Sigmoid colon (tissue), 3 donors: ENCODE measurements at regions not wholly inside any gene's neighbourhood (a gene's known extent, or its start where the extent isn't known, plus 50 kb on each side); places are given as distances from the start of the nearest gene placed in this dataset.

ENCODE experiments used
- POLR2A ChIP-seq, 2 donors: fragments of 450-650 bp; IDR thresholded peaks; one replicate each; pipeline ENCODE4 v1.6.1; 2016; ENCODE audit warnings: antibody characterized with exemption in 2 of 2, mild to moderate bottlenecking in 2 of 2, moderate library complexity in 2 of 2
- TF ChIP-seq, protein P1 (sequence below), 4 experiments: fragments of 450-650 bp in 3 of 4; fragments of 200-600 bp in 1 of 4; IDR thresholded peaks; one replicate each; pipeline ENCODE4 v1.5.1; 2016 to 2019; ENCODE audit warnings: antibody characterized with exemption in 4 of 4, mild to moderate bottlenecking in 3 of 4, moderate library complexity in 2 of 4

DNA sequence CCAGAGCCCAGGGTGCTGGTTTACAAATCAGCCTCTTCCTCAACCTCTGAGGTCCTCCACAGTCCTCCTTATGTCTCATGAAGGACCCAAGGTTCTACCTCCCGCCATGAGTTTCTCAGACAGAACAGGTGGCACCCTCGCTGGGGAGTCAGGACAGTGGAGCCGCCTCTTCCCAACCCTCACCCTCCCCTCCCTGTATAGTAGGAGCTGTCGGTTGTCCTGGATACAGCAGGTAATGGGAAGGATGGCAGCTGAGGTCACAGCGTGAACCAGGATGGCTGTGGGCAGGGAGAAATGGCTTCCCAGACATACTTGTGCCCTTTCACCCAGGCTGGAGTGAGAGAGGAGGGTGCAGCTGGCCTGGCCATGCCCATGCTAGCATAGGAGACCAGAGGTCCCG is 134.6 kb downstream of the CHST1 start:
- TF ChIP-seq, protein P1, sequence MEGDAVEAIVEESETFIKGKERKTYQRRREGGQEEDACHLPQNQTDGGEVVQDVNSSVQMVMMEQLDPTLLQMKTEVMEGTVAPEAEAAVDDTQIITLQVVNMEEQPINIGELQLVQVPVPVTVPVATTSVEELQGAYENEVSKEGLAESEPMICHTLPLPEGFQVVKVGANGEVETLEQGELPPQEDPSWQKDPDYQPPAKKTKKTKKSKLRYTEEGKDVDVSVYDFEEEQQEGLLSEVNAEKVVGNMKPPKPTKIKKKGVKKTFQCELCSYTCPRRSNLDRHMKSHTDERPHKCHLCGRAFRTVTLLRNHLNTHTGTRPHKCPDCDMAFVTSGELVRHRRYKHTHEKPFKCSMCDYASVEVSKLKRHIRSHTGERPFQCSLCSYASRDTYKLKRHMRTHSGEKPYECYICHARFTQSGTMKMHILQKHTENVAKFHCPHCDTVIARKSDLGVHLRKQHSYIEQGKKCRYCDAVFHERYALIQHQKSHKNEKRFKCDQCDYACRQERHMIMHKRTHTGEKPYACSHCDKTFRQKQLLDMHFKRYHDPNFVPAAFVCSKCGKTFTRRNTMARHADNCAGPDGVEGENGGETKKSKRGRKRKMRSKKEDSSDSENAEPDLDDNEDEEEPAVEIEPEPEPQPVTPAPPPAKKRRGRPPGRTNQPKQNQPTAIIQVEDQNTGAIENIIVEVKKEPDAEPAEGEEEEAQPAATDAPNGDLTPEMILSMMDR (IDR thresholded peaks at IDR 0.05): no peak
- no peak for TF ChIP-seq POLR2A (IDR thresholded peaks at IDR 0.05)
